HepG2 (cell line): ENCODE measurements at regions not wholly inside any gene's neighbourhood (a gene's known extent, or its start where the extent isn't known, plus 50 kb on each side); places are given as distances from the start of the nearest gene placed in this dataset.

Source experiments
- CEBPB ChIP-seq: IDR thresholded peaks from 2 replicates; pipeline ENCODE4 v1.6.1; 2011; ENCODE audit warnings: low read depth, low read length, improper control_type of control experiment, borderline replicate concordance
- DR1 ChIP-seq: sonication (generic); formaldehyde crosslinking; IDR thresholded peaks from 2 replicates; pipeline ENCODE4 v1.8.0; 2021; ENCODE audit warnings: mild to moderate bottlenecking, missing genetic modification reagents, inconsistent platforms
- E2F2 ChIP-seq: sonication (generic); formaldehyde crosslinking; IDR thresholded peaks from 2 replicates; pipeline ENCODE4 v1.4.0; 2020; ENCODE audit warnings: missing genetic modification reagents, borderline replicate concordance
- PHF20 ChIP-seq: sonication (generic); formaldehyde crosslinking; IDR thresholded peaks from 2 replicates; pipeline ENCODE4 v1.5.0; 2020; ENCODE audit warnings: mild to moderate bottlenecking, missing genetic modification reagents
- SALL1 ChIP-seq: sonication (generic); formaldehyde crosslinking; IDR thresholded peaks from 2 replicates; pipeline ENCODE4 v1.8.0; 2022; ENCODE audit warnings: mild to moderate bottlenecking, missing genetic modification reagents
- SKI ChIP-seq: fragments of 450-650 bp; IDR thresholded peaks from one replicate; pipeline ENCODE4 v1.6.1; 2018; ENCODE audit warnings: mild to moderate bottlenecking; ENCODE audit not compliant: partially characterized antibody
- STAT6 ChIP-seq: sonication (generic); formaldehyde crosslinking; IDR thresholded peaks from 2 replicates; pipeline ENCODE4 v1.4.0; 2020; ENCODE audit warnings: missing genetic modification reagents, mild to moderate bottlenecking, borderline replicate concordance
- ZBTB25 ChIP-seq: IDR thresholded peaks from 2 replicates; pipeline ENCODE4 v1.6.1; 2018; ENCODE audit warnings: missing genetic modification reagents
- ZFP36 ChIP-seq: fragments of 150-350 bp; IDR thresholded peaks from 2 replicates; pipeline ENCODE4 v1.6.1; 2018; ENCODE audit warnings: borderline replicate concordance, low read length, low read depth; ENCODE audit not compliant: partially characterized antibody
- ZNF496 ChIP-seq: sonication (generic); formaldehyde crosslinking; IDR thresholded peaks from 2 replicates; pipeline ENCODE4 v1.8.1; 2023; ENCODE audit warnings: mild to moderate bottlenecking, moderate library complexity, missing genetic modification reagents; ENCODE audit not compliant: insufficient replicate concordance
- ZNF546 ChIP-seq: sonication (generic); formaldehyde crosslinking; conservative IDR thresholded peaks from 2 replicates; pipeline ENCODE4 v1.8.1; 2023; ENCODE audit warnings: mild to moderate bottlenecking, missing genetic modification reagents
- ZNF776 ChIP-seq: sonication (generic); formaldehyde crosslinking; IDR thresholded peaks from 2 replicates; pipeline ENCODE4 v1.4.0; 2020; ENCODE audit warnings: mild to moderate bottlenecking, missing genetic modification reagents

GRCh38 chr13:105231579-105231978, 1303.9 kb downstream of the EFNB2 start (continued):
- TF ChIP-seq CEBPB (no peak), ZNF496 (CRISPR knock-in tag) (no peak), ZNF776 (no peak), DR1 (CRISPR knock-in tag) (no peak), STAT6 (CRISPR knock-in tag) (no peak), ZBTB25 (CRISPR knock-in tag) (no peak), PHF20 (CRISPR knock-in tag) (no peak), ZNF546 (no peak), SALL1 (CRISPR knock-in tag) (no peak), E2F2 (no peak), ZFP36 (no peak), SKI (no peak)
- TF ChIP-seq, all 625 proteins: peak for 0
